ENCODE measurements at regions not wholly inside any gene's neighbourhood (a gene's known extent, or its start where the extent isn't known, plus 50 kb on each side); places are given as distances from the start of the nearest gene placed in this dataset.

DNA sequence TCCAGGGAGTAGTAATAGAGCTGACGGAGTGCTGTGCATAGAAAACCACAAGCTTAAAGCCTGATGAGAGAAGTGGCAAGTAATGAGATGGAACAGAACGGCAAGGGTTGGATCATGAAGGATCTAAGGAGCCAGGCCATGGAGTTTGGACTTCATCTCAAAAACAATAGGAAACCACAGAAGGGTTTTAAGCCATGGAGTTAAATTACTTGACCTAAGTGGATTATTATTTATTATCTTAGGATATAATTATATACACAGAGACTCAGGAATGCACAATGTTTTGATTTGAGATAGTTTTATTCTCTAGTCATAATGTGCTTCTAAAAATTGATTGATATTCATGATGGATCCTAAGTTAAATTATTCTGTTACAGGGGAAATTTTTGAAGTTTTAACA, 242.4 kb downstream of the PLPP3 start:
- FAIRE-seq = no peak
- TF ChIP-seq TAF1 (IDR thresholded peaks at IDR 0.05; ENCODE audit: borderline replicate concordance, low read depth, low read length) (no peak), POLR2A (IDR thresholded peaks at IDR 0.05; ENCODE audit: low read depth, low read length) (no peak), POLR2AphosphoS5 (IDR thresholded peaks at IDR 0.05; ENCODE audit: low read depth, low read length) (no peak)
- DNase-seq (ENCODE audit: insufficient read length) = no peak

DNA sequence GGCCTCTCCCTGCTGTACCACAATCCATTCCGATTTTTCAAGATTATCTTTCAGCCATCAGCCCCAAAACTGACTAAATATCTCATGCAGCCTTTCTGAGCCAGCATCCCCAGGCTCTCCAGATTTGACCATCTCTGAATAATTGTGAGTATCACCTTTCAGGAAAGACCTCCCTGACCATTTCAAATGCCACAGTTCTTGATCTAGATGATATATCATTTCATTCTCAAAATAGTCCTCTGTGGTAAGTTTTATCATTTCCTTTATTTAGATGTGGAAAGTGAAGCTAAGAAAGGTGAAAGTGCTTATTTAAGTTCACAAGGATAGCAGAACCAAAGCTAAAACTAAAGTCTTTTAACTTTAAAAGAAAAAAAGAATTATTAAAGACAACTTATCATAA, 244.0 kb downstream of the PLPP3 start:
- TF ChIP-seq POLR2AphosphoS5 (IDR thresholded peaks at IDR 0.05; ENCODE audit: low read depth, low read length) = no peak
- TF ChIP-seq TAF1 (IDR thresholded peaks at IDR 0.05; ENCODE audit: borderline replicate concordance, low read depth, low read length) = no peak
- no peak for TF ChIP-seq POLR2A (IDR thresholded peaks at IDR 0.05; ENCODE audit: low read depth, low read length)
- no peak for FAIRE-seq
- no peak for DNase-seq (ENCODE audit: insufficient read length)

DNA sequence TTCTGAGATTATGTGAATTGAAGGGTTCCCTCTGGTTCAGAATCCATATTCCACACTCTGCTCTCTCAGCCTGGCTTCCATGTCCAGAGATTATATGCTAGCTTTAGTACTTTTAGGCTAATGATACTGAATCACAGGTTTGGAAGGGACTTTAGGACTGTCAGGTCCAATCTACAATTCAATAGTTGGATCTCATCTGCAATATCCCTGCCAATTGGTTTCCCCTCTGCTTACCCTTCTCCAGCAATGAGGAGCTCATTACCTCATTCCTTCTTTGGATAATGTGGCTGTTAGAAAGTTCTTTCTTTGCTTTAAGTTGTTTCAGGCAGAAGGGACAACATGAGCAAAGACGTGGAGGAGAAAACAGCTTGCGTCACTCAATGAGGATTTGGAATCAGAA, 245.3 kb downstream of the PLPP3 start:
- DNase-seq (ENCODE audit: insufficient read length) (no peak), FAIRE-seq (no peak)
- no peak for TF ChIP-seq TAF1 (IDR thresholded peaks at IDR 0.05; ENCODE audit: borderline replicate concordance, low read depth, low read length)
- TF ChIP-seq POLR2AphosphoS5 (IDR thresholded peaks at IDR 0.05; ENCODE audit: low read depth, low read length) = no peak
- TF ChIP-seq POLR2A (IDR thresholded peaks at IDR 0.05; ENCODE audit: low read depth, low read length) = no peak

DNA sequence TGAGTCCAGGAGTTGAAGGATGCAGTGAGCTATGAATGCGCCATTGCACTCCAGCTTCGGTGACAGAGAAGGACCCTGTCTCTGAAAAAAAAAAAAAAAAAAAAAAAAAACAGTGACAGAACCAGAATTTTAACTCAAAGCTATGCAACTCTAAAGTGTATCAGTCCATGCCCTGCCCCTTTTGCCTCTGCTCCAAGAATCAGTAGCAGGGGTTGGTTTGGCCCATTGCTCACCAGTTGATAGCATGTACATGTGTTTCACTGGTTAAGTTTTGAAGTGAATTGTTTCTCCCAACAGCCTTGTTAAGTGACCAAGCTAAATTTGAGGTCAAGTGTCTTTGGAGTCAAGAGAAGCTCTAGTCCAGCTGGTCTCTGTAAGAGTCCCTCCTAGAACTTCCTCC, 245.9 kb downstream of the PLPP3 start:
- FAIRE-seq = no peak
- TF ChIP-seq TAF1 (IDR thresholded peaks at IDR 0.05; ENCODE audit: borderline replicate concordance, low read depth, low read length) (no peak), POLR2A (IDR thresholded peaks at IDR 0.05; ENCODE audit: low read depth, low read length) (no peak), POLR2AphosphoS5 (IDR thresholded peaks at IDR 0.05; ENCODE audit: low read depth, low read length) (no peak)

DNA sequence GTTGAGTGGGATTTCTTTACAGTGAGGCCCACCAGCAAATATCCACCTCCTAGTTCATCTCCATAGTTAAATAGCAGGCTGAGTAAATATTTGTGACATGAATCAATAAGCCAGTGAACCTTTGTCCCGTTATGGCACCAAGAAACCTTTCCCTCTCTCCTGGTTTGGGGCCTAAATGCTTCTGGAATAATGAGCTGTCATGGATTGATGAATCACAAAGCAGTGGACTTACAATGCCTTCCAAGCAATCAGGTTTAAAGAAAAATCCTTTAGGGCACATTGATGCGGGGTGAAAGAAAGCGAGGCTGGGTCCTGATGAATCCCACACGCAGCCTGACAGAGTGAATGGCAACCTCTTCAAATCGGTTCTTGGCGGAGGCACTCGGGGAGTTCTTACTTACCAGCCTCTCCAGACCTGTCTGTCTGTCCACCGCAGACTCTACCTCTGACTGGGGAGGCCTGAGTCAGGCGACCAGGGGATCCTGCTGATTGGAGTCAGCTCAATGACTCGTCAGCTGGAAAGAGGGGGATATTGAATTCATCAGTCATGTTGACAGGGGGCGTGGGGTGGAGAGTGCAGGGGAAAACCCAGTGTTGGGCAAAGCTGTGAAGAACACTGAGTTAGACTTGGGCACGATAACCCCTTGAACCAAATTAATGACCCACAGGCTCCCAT, 247.3 kb downstream of the PLPP3 start:
- DNase-seq (ENCODE audit: insufficient read length) (no peak), FAIRE-seq (no peak)
- peak; percentile 18; the same call in 1 of the 2 replicates for TF ChIP-seq TAF1 (IDR thresholded peaks at IDR 0.05; ENCODE audit: borderline replicate concordance, low read depth, low read length)
- TF ChIP-seq POLR2AphosphoS5 (IDR thresholded peaks at IDR 0.05; ENCODE audit: low read depth, low read length) = no peak

More for the DNA sequence above, 245.9 kb downstream of the PLPP3 start:
- no peak for DNase-seq (ENCODE audit: insufficient read length)

DNA sequence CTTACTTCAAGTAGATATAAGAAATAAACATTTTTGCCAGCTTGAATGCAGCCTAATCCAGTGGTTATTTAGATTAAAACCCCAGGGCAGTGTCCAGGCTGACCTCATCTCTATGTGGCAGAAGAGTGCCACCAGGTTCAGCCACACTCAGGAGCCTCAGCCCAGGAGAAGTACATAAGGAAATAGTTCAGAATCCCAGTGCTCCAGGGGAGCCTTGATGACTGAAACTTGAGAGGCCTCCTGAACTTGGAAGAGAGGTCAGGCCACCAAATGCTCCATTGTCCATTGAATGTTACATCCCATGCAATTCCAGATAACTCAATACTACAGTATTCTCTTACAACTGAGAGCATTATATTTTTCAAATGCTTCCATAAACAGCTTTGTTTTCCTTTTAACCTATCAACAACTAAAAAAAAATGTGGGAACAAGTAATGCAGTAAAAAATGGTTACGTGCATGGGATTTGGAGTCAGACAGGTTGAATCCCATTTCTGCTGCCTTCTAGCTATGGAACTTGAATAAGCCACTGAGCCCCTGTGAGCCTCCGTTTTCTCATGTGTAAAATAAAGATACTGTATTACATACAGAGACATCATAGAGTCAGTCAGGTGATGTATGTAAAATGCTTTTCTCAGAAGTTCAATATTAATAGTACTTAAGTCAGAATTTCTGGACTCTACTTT, 248.0 kb downstream of the PLPP3 start:
- no peak for FAIRE-seq

DNA sequence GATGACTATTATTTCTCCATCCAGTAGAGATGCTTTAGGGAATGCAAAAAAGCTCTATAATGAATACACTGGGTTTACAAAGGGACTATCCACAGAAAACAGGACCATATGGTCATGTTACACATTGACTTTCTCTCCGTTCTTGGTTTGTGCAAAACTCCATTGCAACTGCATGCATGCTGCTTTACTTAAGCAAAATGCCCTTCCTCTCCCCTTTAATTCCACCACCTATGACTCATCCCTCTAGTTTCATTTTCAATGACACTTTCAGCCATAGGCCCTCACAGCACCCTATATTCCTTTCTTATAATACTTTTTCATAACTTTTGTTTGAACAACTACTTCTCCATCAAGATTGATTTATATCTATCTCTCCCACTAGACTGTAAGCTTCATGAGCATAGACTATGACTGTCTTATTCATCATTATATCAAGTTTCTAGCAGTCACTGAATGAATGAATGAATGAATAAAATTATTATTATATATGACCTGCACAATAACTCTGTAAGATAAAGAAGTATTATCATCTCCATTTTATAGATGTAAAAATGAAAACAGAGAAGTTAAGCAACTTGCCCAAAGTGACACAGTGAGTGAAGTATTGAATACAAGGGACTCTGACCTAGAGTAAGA, 248.9 kb downstream of the PLPP3 start:
- FAIRE-seq (no peak), DNase-seq (ENCODE audit: insufficient read length) (no peak)
- TF ChIP-seq TAF1 (IDR thresholded peaks at IDR 0.05; ENCODE audit: borderline replicate concordance, low read depth, low read length) = no peak
- no peak for TF ChIP-seq POLR2A (IDR thresholded peaks at IDR 0.05; ENCODE audit: low read depth, low read length)
- TF ChIP-seq POLR2AphosphoS5 (IDR thresholded peaks at IDR 0.05; ENCODE audit: low read depth, low read length) = no peak

More for the DNA sequence above, 248.0 kb downstream of the PLPP3 start:
- no peak for TF ChIP-seq POLR2AphosphoS5 (IDR thresholded peaks at IDR 0.05; ENCODE audit: low read depth, low read length)
- no peak for TF ChIP-seq TAF1 (IDR thresholded peaks at IDR 0.05; ENCODE audit: borderline replicate concordance, low read depth, low read length)
- TF ChIP-seq POLR2A (IDR thresholded peaks at IDR 0.05; ENCODE audit: low read depth, low read length) = no peak
- DNase-seq (ENCODE audit: insufficient read length) = no peak

DNA sequence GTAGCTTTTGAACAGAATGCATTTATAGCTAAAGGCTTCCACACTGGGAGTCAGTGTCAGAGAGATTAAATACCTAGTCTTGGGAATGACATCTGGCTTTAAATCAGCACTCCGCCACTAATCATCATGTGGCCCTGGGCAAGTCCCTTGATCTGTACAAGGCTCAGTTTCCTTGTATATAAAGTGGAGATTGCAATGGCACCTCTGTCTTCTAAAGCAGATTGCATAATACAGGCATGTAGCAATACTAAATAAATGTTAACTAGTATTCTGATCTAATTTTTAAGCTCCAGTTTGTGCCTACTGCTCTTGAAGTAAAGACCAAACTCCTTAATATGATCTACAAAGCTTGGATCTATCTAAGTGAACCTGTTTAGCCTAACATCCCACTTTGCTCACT, 249.4 kb downstream of the PLPP3 start:
- no peak for TF ChIP-seq POLR2AphosphoS5 (IDR thresholded peaks at IDR 0.05; ENCODE audit: low read depth, low read length)
- no peak for TF ChIP-seq POLR2A (IDR thresholded peaks at IDR 0.05; ENCODE audit: low read depth, low read length)
- no peak for TF ChIP-seq TAF1 (IDR thresholded peaks at IDR 0.05; ENCODE audit: borderline replicate concordance, low read depth, low read length)
- DNase-seq (ENCODE audit: insufficient read length) = no peak
- FAIRE-seq = no peak

DNA sequence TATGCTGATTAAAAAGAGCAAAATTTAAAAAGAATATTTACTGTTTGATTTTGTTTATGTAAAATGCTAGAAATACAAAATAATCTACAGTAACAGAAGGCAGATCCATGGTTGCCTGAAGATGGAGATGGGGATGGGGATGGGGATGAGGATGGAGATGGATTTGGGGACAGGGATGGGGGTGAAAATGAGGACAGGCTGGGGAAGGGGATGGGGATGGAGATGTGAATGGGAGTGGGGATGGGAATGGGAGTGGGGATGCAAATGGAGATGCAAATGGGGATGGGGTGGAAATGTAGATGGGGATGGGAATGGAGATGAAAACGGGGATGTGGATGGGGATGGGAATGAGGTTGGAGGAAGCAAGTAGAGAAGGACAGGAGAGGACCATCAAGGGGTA, 252.2 kb downstream of the PLPP3 start:
- FAIRE-seq (no peak), DNase-seq (ENCODE audit: insufficient read length) (no peak)
- no peak for TF ChIP-seq POLR2AphosphoS5 (IDR thresholded peaks at IDR 0.05; ENCODE audit: low read depth, low read length)

DNA sequence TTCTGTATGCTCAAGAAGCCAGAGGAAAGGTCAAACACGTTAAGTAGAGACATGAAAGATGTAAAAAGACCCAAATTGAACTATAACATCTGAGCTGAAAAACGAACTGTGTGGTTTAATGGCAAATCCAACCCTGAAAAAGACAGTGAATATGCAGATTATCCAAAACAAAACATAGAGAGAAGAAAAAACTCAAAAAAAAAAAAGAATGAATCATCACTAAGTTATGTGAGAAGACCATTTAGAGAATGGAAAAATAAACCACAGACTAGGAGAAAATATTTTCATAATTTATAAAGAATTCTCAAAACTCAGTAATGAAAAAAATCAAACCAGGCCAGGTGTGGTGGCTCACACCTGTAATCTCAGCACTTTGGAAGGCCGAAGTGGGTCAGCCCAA, 253.3 kb downstream of the PLPP3 start:
- DNase-seq (ENCODE audit: insufficient read length) (no peak), FAIRE-seq (no peak)
- TF ChIP-seq POLR2AphosphoS5 (IDR thresholded peaks at IDR 0.05; ENCODE audit: low read depth, low read length) = no peak
- no peak for TF ChIP-seq POLR2A (IDR thresholded peaks at IDR 0.05; ENCODE audit: low read depth, low read length)
- TF ChIP-seq TAF1 (IDR thresholded peaks at IDR 0.05; ENCODE audit: borderline replicate concordance, low read depth, low read length) = no peak

DNA sequence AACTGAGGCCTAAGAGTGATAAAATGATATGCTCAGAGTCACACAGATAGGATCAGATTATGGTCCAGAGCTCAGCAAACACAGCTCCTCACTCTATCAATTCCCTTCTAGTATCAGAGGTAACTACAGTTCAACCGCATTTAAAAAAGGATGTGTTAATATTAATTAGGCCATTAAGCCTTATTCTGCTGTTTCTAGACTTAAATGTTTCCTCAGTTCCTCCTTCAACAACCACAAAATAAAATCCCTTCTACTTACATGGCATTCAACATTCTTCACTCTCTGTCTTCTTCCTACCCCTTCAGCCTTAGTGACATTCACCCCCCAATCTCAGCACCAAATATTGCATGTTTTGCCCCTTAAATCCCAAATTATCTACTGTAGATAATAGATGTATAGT, 254.9 kb downstream of the PLPP3 start:
- TF ChIP-seq TAF1 (IDR thresholded peaks at IDR 0.05; ENCODE audit: borderline replicate concordance, low read depth, low read length) = no peak
- TF ChIP-seq POLR2AphosphoS5 (IDR thresholded peaks at IDR 0.05; ENCODE audit: low read depth, low read length) = no peak
- DNase-seq (ENCODE audit: insufficient read length) (no peak), FAIRE-seq (no peak)

DNA sequence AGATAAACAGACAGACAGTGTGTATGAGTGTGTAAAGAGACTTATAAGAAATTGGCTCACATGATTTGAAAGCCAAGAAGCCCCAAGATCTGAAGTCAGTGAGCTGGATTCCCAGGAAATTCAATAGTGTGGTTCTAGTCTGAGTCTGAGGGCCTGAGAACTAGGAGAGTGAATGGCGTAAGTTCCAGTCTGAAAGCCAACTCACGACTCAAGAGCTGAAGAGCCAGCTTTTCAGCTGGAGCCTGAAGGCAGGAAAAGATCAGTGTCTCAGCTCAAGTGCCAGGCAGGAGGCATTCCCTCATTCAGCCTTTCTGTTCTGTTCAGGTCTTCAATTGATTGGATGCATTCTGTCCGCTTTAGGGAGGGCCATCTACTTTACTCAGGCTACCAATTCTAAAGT, 257.2 kb downstream of the PLPP3 start:
- TF ChIP-seq POLR2AphosphoS5 (IDR thresholded peaks at IDR 0.05; ENCODE audit: low read depth, low read length) (no peak), TAF1 (IDR thresholded peaks at IDR 0.05; ENCODE audit: borderline replicate concordance, low read depth, low read length) (no peak), POLR2A (IDR thresholded peaks at IDR 0.05; ENCODE audit: low read depth, low read length) (no peak)
- FAIRE-seq (no peak), DNase-seq (ENCODE audit: insufficient read length) (no peak)
